GM10248 (cell line): ENCODE measurements at regions not wholly inside any gene's neighbourhood (a gene's known extent, or its start where the extent isn't known, plus 50 kb on each side); places are given as distances from the start of the nearest gene placed in this dataset.

ENCODE experiments used
- CTCF ChIA-PET: fragments of 300-600 bp; sonication (Branson Sonifier 250); formaldehyde crosslinking; extraction: SDS; loops from one replicate; lab custom pipeline; 2021; ENCODE audit warnings: antibody characterized with exemption; lab: Yijun Ruan, JAX
- POLR2A ChIA-PET: fragments of 350-650 bp; sonication (Branson Sonifier 250); formaldehyde crosslinking; extraction: SDS; loops from one replicate; lab custom pipeline; 2020; ENCODE audit warnings: antibody characterized with exemption; lab: Yijun Ruan, JAX
- DNase-seq: peaks from one replicate; pipeline ENCODE4 v3.0.0; 2012; ENCODE audit errors: extremely low spot score
- CTCF ChIP-seq: IDR thresholded peaks from 2 replicates; pipeline ENCODE4 v1.5.1; 2012; ENCODE audit warnings: mild to moderate bottlenecking, low read depth; ENCODE audit errors: extremely low read depth, missing control alignments, control extremely low read depth

GRCh38 chr13:31896427-31896826 lies 135.1 kb upstream of the FRY start:
- POLR2A ChIA-PET = no interaction called here
- TF ChIP-seq CTCF = no peak
- DNase-seq = peak; percentile 25
- CTCF ChIA-PET = interaction anchor here (0.9 to 4.3 kb wide), 5 partner anchors 9 to 21 kb away, joined by 3 to 60 read pairs (median 4); no protein-coding TSS in a partner anchor

- POLR2A ChIA-PET = no interaction called here
- CTCF ChIA-PET = interaction anchor here (1.1 to 4.3 kb wide), 2 partner anchors 11 to 12 kb away, joined by 3 to 60 read pairs; no protein-coding TSS in a partner anchor
- no peak for TF ChIP-seq CTCF
- DNase-seq = no peak
Measured at GRCh38 chr13:31898378-31899071, 133.0 kb upstream of the FRY start.

GRCh38 chr13:31901985-31902384 lies 129.6 kb upstream of the FRY start:
- TF ChIP-seq CTCF = no peak
- ChIA-PET CTCF (interaction anchor here (1.5 kb wide), 1 partner anchor 8 kb away, joined by 7 read pairs; no protein-coding TSS in a partner anchor), POLR2A (no interaction called here)
- DNase-seq = no peak

GRCh38 chr13:31903111-31903815 lies 128.3 kb upstream of the FRY start:
- no peak for TF ChIP-seq CTCF
- ChIA-PET POLR2A (no interaction called here), CTCF (interaction anchor here (1.0 kb wide), 1 partner anchor 15 kb away, joined by 3 read pairs; no protein-coding TSS in a partner anchor)
- DNase-seq = no peak

GRCh38 chr13:31904941-31905824 lies 126.4 kb upstream of the FRY start:
- CTCF ChIA-PET = interaction anchor here (1.0 to 1.7 kb wide), 6 partner anchors 9 to 109 kb away, joined by 3 to 6 read pairs (median 4); no protein-coding TSS in a partner anchor
- TF ChIP-seq CTCF = no peak
- POLR2A ChIA-PET = no interaction called here
- no peak for DNase-seq

GRCh38 chr13:31905961-31906360 lies 125.6 kb upstream of the FRY start:
- no peak for DNase-seq
- CTCF ChIA-PET = interaction anchor here (1.0 to 1.7 kb wide), 7 partner anchors 9 to 109 kb away, joined by 3 to 6 read pairs (median 3); no protein-coding TSS in a partner anchor
- TF ChIP-seq CTCF = no peak
- POLR2A ChIA-PET = no interaction called here
